ENCODE measurements at regions not wholly inside any gene's neighbourhood (a gene's known extent, or its start where the extent isn't known, plus 50 kb on each side); places are given as distances from the start of the nearest gene placed in this dataset.

- Histone ChIP-seq H3K27me3 (ENCODE audit: control insufficient read depth, extremely low read depth, insufficient read depth, low read length) (no peaks in the 10 kb centered on the region), H3K27ac (ENCODE audit: control insufficient read depth, insufficient read depth, low read length) (no peak overlapping the region), H3K9me3 (ENCODE audit: control insufficient read depth, low read depth, low read length) (no peaks in the 10 kb centered on the region), H2AFZ (ENCODE audit: control insufficient read depth, low read length) (no peak overlapping the region), H3K4me2 (ENCODE audit: control insufficient read depth, extremely low read depth, insufficient read depth, low read depth, low read length) (no peak overlapping the region), H3K4me1 (ENCODE audit: control insufficient read depth, extremely low read depth, insufficient read depth, low read length) (peaks cover 3% of the 10 kb centered on the region), H3K79me2 (ENCODE audit: control insufficient read depth, insufficient read depth, low read length) (no peaks in the 10 kb centered on the region), H3K9me1 (ENCODE audit: control insufficient read depth, extremely low read depth, insufficient read depth, low read length) (no peaks in the 10 kb centered on the region), H3K36me3 (ENCODE audit: control insufficient read depth in 2 of 2, extremely low read depth in 1 of 2, insufficient read depth in 2 of 2, low read length in 2 of 2) (peaks cover 0 to 16% of the 10 kb centered on the region in 2 experiments), H3K9ac (ENCODE audit: control insufficient read depth, extremely low read depth, insufficient read depth, low read length) (no peak overlapping the region), H4K20me1 (ENCODE audit: control insufficient read depth, extremely low read depth, insufficient read depth, low read length) (no peaks in the 10 kb centered on the region), H3K4me3 (ENCODE audit: control insufficient read depth in 2 of 3, extremely low read depth in 1 of 3, insufficient read depth in 2 of 3, low read depth in 1 of 3, low read length in 3 of 3) (no peak overlapping the region)
- TF ChIP-seq EZH2 (IDR thresholded peaks at IDR 0.05; ENCODE audit: low read length): no peak
- TF ChIP-seq, protein P1, sequence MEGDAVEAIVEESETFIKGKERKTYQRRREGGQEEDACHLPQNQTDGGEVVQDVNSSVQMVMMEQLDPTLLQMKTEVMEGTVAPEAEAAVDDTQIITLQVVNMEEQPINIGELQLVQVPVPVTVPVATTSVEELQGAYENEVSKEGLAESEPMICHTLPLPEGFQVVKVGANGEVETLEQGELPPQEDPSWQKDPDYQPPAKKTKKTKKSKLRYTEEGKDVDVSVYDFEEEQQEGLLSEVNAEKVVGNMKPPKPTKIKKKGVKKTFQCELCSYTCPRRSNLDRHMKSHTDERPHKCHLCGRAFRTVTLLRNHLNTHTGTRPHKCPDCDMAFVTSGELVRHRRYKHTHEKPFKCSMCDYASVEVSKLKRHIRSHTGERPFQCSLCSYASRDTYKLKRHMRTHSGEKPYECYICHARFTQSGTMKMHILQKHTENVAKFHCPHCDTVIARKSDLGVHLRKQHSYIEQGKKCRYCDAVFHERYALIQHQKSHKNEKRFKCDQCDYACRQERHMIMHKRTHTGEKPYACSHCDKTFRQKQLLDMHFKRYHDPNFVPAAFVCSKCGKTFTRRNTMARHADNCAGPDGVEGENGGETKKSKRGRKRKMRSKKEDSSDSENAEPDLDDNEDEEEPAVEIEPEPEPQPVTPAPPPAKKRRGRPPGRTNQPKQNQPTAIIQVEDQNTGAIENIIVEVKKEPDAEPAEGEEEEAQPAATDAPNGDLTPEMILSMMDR (optimal IDR thresholded peaks at IDR 0.05 in 1 of 3, IDR thresholded peaks at IDR 0.05 in 1 of 3, conservative IDR thresholded peaks at IDR 0.05 in 1 of 3; ENCODE audit: extremely low read depth in 1 of 3, insufficient read depth in 2 of 3, low read length in 3 of 3): no peak
- FAIRE-seq (no peak), DNase-seq (ENCODE audit: low read depth, low spot score) (no peak)
- dilution Hi-C loops (cut with MboI; ENCODE audit: extremely low pct_ligation_motif_present, low sequenced_read_pairs): no loop called here
These were observed 208.9 kb upstream of the TPM1 start for GRCh38 chr15:62833646-62834045.

- no peaks in the 10 kb centered on the region for H4K20me1 ChIP-seq (ENCODE audit: control insufficient read depth, extremely low read depth, insufficient read depth, low read length)
- H3K36me3 ChIP-seq (ENCODE audit: control insufficient read depth in 2 of 2, extremely low read depth in 1 of 2, insufficient read depth in 2 of 2, low read length in 2 of 2): peaks cover 3 to 22% of the 10 kb centered on the region in 2 experiments
- DNase-seq (ENCODE audit: low read depth, low spot score): no peak
- no peaks in the 10 kb centered on the region for H3K9me1 ChIP-seq (ENCODE audit: control insufficient read depth, extremely low read depth, insufficient read depth, low read length)
- no peak for TF ChIP-seq EZH2 (IDR thresholded peaks at IDR 0.05; ENCODE audit: low read length)
- TF ChIP-seq, protein P1 (optimal IDR thresholded peaks at IDR 0.05 in 1 of 3, IDR thresholded peaks at IDR 0.05 in 1 of 3, conservative IDR thresholded peaks at IDR 0.05 in 1 of 3; ENCODE audit: extremely low read depth in 1 of 3, insufficient read depth in 2 of 3, low read length in 3 of 3): no peak
- H3K27me3 ChIP-seq (ENCODE audit: control insufficient read depth, extremely low read depth, insufficient read depth, low read length): no peaks in the 10 kb centered on the region
- no peak overlapping the region for H3K4me3 ChIP-seq (ENCODE audit: control insufficient read depth in 2 of 3, extremely low read depth in 1 of 3, insufficient read depth in 2 of 3, low read depth in 1 of 3, low read length in 3 of 3)
- no peak overlapping the region for H2AFZ ChIP-seq (ENCODE audit: control insufficient read depth, low read length)
- no peak overlapping the region for H3K9ac ChIP-seq (ENCODE audit: control insufficient read depth, extremely low read depth, insufficient read depth, low read length)
- H3K27ac ChIP-seq (ENCODE audit: control insufficient read depth, insufficient read depth, low read length): no peak overlapping the region
- H3K79me2 ChIP-seq (ENCODE audit: control insufficient read depth, insufficient read depth, low read length): no peaks in the 10 kb centered on the region
- H3K9me3 ChIP-seq (ENCODE audit: control insufficient read depth, low read depth, low read length): no peaks in the 10 kb centered on the region
- H3K4me2 ChIP-seq (ENCODE audit: control insufficient read depth, extremely low read depth, insufficient read depth, low read depth, low read length): no peak overlapping the region
- H3K4me1 ChIP-seq (ENCODE audit: control insufficient read depth, extremely low read depth, insufficient read depth, low read length): peaks cover 3% of the 10 kb centered on the region
- dilution Hi-C loops (cut with MboI; ENCODE audit: extremely low pct_ligation_motif_present, low sequenced_read_pairs): no loop called here
- FAIRE-seq: no peak
These were observed 207.7 kb upstream of the TPM1 start for GRCh38 chr15:62834686-62835329.

Data from keratinocyte (primary cell).